GM19238 (cell line): ENCODE measurements at regions not wholly inside any gene's neighbourhood (a gene's known extent, or its start where the extent isn't known, plus 50 kb on each side); places are given as distances from the start of the nearest gene placed in this dataset.
"Not testable (repeated sequence)": the region's sequence is repeated elsewhere in the genome, so short reads cannot be mapped to it uniquely, and the experiment has no call there.

Experiments
- DNase-seq: peaks from one replicate; pipeline ENCODE4 v3.0.0; 2011; ENCODE audit warnings: low spot score; ENCODE audit not compliant: insufficient read length

GRCh38 chr4:183814461-183814860 lies 90.6 kb upstream of the STOX2 start:
- DNase-seq = no peak

GRCh38 chr4:183816077-183816476 lies 89.0 kb upstream of the STOX2 start:
- no peak for DNase-seq

DNA sequence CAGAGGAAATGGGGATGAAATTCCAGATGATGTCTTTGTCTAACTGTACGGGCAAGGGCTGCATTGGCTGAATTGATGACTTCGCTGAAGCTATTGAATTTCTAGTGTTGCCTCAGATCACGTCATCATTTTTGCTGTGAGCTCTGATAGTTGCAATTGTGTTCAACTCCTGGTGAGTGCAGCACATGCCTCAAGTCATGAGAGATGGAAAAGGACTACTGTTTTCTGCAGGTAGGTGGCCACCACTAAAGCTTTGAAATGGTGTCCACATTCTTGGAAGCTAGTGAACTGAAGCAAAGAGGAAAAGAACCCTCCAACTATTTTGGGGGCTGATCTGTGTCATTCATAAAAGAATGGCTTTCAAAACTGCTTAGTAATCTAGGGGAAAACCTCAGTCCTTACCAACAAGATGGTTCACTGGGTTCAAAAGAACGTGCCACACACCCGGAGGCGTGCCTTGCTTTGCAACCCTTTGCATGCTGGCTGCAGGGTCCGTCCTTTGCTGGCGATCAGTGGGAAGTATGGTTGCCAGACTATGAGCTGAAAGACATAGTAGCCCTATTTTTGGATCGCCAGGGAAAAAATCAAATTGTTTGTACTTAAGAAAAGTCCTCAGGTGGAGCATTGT lies 88.1 kb upstream of the STOX2 start:
- no peak for DNase-seq

DNA sequence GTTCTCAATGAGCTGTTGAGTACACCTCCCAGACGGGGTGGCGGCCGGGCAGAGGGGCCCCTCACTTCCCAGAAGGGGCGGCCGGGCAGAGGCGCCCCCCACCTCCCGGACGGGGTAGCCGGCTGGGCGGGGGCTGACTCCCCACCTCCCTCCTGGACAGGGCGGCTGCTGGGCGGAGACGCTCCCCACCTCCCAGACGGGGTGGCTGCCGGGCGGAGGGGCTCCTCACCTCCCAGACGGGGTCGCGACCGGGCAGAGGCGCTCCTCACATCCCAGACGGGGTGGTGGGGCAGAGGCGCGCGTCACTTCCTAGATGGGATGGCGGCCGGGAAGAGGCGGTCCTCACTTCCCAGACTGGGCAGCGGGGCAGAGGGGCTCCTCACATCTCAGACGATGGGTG lies 86.5 kb upstream of the STOX2 start:
- DNase-seq = not testable (repeated sequence)

DNA sequence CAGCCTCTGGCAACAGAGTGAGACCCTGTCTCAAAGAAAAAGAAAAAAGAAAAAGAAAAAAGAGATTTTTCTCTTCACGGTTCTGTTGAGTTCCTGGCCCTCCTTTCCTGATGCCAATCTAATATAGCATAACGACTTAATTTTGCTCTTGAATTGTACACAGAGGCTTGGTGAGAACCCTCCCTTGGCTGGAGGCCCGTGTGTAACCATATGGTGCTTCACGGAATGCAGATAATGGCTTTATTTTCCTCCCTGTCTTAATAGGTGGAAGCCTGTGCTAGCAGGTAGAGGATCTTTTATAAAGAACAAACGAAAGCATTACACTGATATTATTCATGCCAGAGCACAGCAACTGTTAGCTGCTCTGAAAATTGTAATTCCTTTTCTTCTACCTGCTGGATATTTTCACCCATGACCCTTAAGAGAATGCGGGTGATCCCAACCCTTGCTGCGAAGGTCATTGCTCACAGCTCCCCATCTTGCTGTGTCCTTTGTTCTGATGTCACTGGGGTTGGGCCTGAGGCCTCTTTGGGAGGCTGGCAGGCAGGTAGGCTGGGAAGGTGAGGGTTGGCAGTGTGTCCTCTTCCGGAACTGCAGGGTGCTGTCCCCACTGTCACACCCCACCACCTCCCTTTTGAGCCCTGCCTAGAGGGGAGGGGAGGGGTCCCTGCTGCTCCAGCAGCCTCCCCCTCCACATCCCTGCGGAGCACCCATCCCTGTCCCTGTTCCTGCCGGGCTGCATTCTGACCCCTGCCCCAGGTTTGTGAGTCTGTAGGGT lies 83.8 kb upstream of the STOX2 start:
- DNase-seq = no peak

GRCh38 chr4:183823434-183823833 lies 81.7 kb upstream of the STOX2 start:
- DNase-seq = no peak

GRCh38 chr4:183825346-183825745 lies 79.8 kb upstream of the STOX2 start:
- DNase-seq = no peak

DNA sequence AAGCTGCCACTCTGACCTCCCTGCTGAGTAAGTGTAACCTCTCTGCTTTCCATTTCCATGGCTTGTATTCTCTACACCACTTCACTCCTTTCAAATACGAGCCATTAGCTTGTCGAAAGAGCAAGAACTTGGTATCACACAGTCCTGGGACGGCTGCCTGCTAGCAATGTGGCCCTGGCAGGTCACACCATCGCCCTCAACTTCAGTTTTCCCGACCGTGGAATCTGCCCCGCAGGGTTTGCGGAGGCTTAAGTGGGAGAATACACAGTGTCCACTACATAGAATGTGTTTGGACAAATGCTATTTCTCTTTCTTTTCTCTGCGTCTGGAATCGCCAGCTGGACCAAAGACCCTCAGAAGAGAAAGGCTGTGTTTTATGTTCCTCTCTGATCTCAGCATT lies 78.6 kb upstream of the STOX2 start:
- no peak for DNase-seq

GRCh38 chr4:183828125-183828524 lies 77.0 kb upstream of the STOX2 start:
- no peak for DNase-seq

DNA sequence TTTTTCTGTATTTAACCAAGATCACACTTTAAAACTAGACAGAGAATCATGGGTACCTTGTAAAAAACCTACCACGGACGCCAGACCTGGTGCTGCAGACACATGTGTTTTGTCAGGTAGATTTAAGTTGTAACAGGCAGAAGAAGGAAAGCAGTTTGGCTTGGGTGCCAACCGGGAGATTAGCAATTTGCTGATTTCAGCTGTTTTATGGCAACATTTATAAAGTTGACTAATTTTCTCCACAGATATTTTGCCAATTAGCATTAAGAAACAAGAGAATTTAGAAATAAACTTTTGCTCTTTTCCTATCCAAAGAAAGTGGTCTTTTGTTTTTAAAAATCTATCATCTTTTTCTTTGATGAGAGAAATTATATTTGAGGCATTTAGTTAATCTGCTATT lies 76.3 kb upstream of the STOX2 start:
- no peak for DNase-seq

GRCh38 chr4:183830438-183830985 lies 74.6 kb upstream of the STOX2 start:
- DNase-seq = no peak

- DNase-seq = no peak
These were observed 74.1 kb upstream of the STOX2 start for GRCh38 chr4:183831026-183831446.

DNA sequence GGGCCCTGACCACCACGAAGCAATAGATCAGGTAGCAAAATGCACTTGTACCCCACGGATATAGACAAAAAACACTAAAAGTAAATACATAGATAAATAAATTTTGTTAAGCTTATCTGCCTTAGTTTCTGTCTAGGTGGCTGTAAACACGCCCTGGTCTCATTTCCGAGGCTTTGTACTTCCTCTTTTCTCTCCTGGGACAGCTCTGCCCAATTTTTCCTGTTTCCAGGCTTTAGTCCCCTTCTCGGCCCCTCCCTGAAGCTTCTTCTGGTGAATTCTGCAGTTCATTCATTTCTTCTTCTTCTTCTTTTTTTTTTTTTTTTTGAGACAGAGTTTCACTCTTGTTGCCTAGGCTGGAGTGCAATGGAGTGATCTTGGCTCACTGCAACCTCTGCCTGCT lies 73.4 kb upstream of the STOX2 start:
- DNase-seq = no peak

- DNase-seq = no peak
These were observed 72.2 kb upstream of the STOX2 start for GRCh38 chr4:183832776-183833450.

- no peak for DNase-seq
These were observed 70.9 kb upstream of the STOX2 start for GRCh38 chr4:183834252-183834651.

DNA sequence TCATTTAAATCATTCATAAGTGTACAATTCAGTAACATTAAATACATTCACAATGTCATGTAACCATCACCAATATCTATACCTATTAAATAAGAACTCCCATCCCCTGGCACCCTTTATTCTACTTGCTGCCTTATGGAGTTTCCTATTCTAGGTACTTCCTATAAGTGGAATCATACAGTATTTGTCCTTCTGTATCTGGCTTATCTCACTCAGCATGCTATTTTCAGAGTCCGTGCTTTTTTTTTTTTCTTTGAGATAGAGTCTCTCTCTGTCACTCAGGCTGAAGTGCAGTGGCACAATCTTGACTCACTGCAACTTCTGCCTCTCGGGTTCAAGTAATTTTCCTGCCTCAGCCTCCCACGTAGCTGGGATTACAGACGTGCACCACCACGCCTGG lies 67.9 kb upstream of the STOX2 start:
- DNase-seq = no peak

- no peak for DNase-seq
These were observed 66.0 kb upstream of the STOX2 start for GRCh38 chr4:183838987-183839712.

DNA sequence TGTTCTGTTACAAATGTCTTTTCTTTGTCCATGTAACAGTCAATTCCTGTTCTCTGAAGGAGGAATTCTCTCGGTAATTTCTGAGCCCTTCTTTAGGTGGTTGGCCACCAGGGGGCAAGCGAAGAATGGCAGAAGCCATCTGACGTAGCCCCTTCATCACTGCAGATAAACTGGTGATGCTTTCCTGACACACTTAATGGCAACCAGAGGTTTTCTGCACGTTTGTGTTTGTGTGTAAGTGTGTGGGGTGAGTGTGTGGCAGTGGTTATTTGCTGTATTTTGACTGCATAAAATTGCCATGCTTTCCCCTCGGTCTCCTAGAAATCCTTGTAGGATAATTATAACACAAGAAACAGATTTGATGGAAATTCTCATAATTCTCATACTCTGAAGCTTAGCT lies 64.8 kb upstream of the STOX2 start:
- peak; percentile 44 for DNase-seq

GRCh38 chr4:183841001-183841400 lies 64.1 kb upstream of the STOX2 start:
- no peak for DNase-seq

DNA sequence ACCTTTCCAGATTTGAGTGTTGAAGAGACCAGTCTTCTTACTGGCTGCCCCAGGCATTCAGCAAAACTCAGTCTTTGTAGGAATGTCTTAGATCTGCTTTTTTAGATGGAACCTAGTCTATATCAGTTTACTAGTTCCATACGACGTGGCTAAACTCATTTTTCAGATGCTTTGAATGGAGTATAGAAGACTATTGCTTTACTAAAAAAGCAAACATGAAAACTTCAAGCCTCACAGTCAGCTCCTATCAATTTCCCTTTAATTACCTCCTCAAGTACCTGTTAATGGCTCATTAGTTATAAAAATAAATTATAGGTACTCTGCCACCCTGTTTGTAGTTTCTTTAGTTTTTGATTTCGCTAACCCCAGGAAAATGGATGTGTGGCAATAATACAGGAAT lies 63.0 kb upstream of the STOX2 start:
- DNase-seq = no peak

- DNase-seq = no peak
These were observed 61.8 kb upstream of the STOX2 start for GRCh38 chr4:183843248-183843671.

DNA sequence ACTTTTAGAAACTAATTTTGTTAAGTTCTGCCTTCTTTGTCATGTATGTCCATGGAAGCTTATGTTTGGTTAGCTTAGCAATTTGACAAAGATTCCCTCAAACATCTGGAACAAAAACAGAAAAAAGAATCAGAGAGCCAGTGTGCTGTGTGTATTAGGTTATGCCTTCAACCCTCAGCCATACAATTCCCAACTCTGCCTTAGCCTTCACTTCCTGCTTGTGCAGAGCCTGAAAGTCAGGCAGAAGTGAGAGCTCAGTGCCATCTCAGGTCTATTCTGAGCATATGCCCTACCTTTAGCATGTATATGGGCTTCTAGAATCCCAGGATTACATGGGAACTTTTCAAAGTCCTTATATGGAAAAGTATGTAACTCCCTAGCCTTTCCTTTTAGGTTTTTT lies 58.2 kb upstream of the STOX2 start:
- no peak for DNase-seq
